ENCODE measurements at regions not wholly inside any gene's neighbourhood (a gene's known extent, or its start where the extent isn't known, plus 50 kb on each side); places are given as distances from the start of the nearest gene placed in this dataset.

- no peak for TF ChIP-seq CTCF (IDR thresholded peaks at IDR 0.05)
- TF ChIP-seq POLR2A (IDR thresholded peaks at IDR 0.05): no peak
- TF ChIP-seq POLR2AphosphoS5 (IDR thresholded peaks at IDR 0.05): no peak
These were observed 279.0 kb upstream of the VEPH1 start for GRCh38 chr3:157782236-157782635.

Measured in prostate gland (tissue), 2 donors.